Loucy (cell line): ENCODE measurements at regions not wholly inside any gene's neighbourhood (a gene's known extent, or its start where the extent isn't known, plus 50 kb on each side); places are given as distances from the start of the nearest gene placed in this dataset.

Experiments used
- CTCF ChIP-seq: fragments of 200-600 bp; sonication (generic); conservative IDR thresholded peaks from 2 replicates; pipeline ENCODE4 v1.5.1; 2014; ENCODE audit warnings: mild to moderate bottlenecking, antibody characterized with exemption, low read length
- EZH2phosphoT487 ChIP-seq: fragments of 200-600 bp; IDR thresholded peaks from 2 replicates; pipeline ENCODE4 v1.6.1; 2018; ENCODE audit warnings: antibody characterized with exemption, mild to moderate bottlenecking, moderate library complexity, borderline replicate concordance

DNA sequence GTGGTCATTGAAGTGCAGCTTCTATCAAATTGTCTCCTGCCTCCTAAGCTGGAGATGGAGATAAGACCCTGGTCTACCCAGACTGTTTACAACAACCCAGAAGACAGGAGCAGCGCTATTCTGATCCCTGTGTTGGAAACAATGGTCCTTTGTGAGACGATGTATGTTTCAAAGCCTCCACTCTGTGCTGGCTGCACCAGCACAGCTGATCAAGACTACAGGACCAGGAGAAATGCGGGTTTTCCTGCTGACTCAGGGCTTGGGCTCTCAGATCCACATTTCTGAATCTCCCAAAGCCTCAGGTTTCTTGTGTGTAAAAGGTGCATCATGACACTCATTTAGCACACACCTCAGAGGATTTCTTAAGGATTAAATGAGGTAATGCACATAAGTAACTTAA lies 92.0 kb downstream of the POU3F3 start:
- no peak for TF ChIP-seq CTCF
- no peak for TF ChIP-seq EZH2phosphoT487
